Activated CD8-positive, alpha-beta memory T cell treated with anti-CD3 and anti-CD28 coated beads, Interleukin-2, amount 50 U/mL, for 4 hours (primary cell): ENCODE measurements at regions not wholly inside any gene's neighbourhood (a gene's known extent, or its start where the extent isn't known, plus 50 kb on each side); places are given as distances from the start of the nearest gene placed in this dataset.
A peak's percentile ranks its signal among the peaks of the same experiment; 100 is the strongest.
"Not testable (repeated sequence)": the region's sequence is repeated elsewhere in the genome, so short reads cannot be mapped to it uniquely, and the experiment has no call there.

Experiments
- DNase-seq: peaks from one replicate; pipeline ENCODE4 v3.0.0-alpha.2; 2020

DNA sequence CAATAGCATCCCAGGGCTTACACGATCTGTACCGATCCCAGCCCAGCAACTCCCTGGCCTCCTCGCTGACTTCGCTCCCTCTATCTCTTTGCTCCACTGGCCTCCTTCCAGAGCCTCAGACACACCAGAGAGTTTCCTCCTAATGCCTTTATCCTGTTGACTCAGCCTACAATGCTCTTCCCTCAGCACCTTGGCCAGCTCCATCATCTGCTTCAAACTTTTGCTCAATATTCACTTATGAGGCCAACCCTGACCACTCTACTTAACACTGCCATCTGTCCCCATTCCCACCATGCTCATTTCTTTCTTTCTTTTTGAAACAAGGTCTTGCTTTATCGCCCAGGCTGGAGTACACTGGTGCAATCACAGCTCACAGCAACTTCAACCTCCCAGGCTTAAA lies 180.9 kb downstream of the CEP170 start:
- DNase-seq: not testable (repeated sequence)

- DNase-seq: not testable (repeated sequence)
Measured at GRCh38 chr1:243067056-243067455, 188.0 kb downstream of the CEP170 start.

- DNase-seq: not testable (repeated sequence)
Measured at GRCh38 chr1:243061965-243062364, 193.1 kb downstream of the CEP170 start.

DNA sequence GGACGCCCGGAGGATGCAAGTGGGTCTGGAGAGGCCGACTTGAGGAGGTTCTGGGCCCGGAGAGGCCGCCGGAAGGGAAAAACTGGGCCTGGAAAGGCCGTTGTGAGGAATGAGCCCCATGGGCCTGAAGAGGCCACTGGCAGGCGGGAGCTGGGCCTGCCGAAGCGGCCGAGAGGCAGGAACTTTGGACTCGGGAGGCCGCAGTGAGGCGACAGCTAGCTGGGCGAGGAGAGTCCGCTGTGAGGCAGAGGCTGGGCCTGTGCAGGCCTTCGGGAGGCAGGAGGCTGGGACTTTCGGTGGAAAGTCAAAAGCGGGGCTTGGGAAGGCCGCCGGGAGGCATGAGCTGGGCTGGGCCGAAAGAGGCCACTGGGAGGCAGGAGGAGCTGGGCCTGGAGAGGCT lies 199.6 kb downstream of the CEP170 start:
- DNase-seq: not testable (repeated sequence)

GRCh38 chr1:243055091-243055490 lies 200.0 kb downstream of the CEP170 start:
- not testable (repeated sequence) for DNase-seq

DNA sequence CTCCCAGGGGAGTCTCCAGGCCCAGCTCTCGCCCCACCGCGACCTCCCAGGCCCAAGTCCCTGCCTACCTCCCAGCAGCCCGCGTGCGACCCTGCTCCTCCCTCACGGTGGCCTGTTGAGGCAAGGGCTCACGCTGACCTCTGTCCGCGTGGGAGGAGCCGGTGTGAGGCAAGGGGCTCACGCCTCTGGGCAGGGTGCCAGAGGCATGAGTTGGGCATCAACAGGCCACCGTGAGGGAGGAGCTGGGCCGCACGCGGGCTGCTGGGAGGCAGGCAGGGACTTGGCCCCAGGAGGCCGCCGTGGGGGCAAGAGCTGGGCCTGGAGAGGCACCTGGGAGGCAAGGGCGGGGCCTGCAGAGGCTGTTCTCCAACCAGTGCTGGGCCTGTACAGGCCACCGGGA lies 200.4 kb downstream of the CEP170 start:
- DNase-seq: not testable (repeated sequence)

DNA sequence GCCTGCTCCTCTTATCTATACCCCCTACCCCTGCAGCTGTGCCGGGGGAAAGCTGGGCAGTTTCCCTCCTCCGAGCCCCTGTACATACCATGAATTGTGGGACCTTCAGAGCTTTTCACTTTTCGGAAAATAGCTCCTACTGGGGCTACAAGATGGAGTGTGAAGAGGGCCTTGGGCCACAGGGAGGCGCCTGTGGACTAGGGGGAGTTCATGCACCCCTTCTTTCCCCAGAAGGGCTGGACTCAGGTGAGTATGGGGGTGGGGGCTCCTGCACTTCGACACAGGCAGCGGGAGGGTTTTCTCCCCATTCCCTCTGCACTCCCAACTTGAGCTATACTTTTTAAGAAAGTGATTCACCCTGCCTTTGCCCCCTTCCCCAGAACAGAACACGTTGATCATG lies 202.0 kb downstream of the CEP170 start:
- DNase-seq: not testable (repeated sequence)

DNA sequence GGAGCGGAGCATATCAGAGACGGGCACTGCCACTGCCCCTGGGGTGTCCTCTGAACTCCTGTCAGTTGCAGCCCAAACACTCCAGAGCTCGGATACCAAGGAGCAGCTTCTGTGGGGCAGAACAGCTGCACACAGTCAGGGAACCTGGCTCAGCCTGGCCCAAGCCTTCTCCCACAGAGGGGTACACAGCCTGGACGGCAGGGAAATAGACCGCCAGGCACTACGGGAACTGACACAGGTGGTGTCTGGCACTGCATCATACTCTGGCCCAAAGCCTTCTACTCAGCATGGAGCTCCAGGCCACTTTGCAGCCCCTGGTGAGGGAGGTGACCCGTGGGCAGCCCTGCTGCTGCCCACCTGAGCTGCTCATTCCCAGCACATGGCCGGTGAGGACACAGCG lies 204.5 kb downstream of the CEP170 start:
- not testable (repeated sequence) for DNase-seq

GRCh38 chr1:243049716-243050115 lies 205.4 kb downstream of the CEP170 start:
- DNase-seq: not testable (repeated sequence)

DNA sequence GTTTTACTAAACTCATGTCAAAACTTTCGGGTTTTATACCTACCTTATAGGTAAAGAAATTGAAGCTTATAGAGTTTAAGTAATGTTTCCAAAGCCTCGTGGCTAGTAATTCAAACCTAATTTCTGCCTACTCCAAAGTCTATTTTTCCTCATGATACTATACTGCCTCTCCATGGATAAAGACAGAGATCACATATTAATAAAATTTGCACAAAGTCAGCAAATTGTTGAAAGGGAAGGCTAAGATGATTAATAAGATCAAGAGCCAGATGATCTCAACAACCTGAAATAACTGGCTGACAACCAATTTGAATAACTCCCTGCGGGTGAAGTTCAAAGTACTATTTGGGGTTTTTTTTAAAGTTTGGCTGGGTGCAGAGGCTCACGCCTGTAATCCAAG lies 233.7 kb downstream of the CEP170 start:
- DNase-seq: not testable (repeated sequence)

DNA sequence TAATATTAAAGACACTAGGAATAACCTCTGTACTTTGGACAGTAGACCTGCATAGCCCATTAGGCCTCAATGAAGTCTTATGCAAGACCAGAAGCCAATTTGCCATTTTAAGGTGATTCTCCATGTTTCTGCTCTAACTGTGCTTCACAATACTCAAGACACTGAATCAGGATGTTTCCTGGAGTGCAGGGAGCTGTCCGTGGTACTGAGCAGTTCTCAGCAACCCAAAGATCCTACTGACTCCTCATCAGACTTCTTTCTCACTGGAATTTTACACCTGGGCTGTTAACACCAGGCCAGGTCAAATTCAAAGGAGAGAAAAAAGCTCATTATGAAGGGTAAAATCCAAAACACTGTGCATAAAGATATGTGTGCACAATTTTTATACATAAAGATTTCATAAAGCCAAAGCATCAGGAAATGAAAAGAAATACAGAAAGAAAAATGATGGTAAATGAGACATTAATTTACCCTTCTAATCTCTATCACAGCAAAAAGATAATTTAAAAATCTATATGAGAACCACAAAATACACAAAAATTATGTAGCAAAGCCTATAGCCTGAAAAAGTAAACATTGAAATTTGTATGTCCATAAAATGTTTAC lies 235.9 kb downstream of the CEP170 start:
- peak; percentile 25 for DNase-seq

- not testable (repeated sequence) for DNase-seq
Measured at GRCh38 chr1:243010719-243011118, 244.4 kb downstream of the CEP170 start.

GRCh38 chr1:243001003-243001402 lies 254.1 kb downstream of the CEP170 start:
- DNase-seq: not testable (repeated sequence)

GRCh38 chr1:242992776-242993175 lies 262.3 kb downstream of the CEP170 start:
- not testable (repeated sequence) for DNase-seq

GRCh38 chr1:242985096-242985495 lies 270.0 kb downstream of the CEP170 start:
- not testable (repeated sequence) for DNase-seq

DNA sequence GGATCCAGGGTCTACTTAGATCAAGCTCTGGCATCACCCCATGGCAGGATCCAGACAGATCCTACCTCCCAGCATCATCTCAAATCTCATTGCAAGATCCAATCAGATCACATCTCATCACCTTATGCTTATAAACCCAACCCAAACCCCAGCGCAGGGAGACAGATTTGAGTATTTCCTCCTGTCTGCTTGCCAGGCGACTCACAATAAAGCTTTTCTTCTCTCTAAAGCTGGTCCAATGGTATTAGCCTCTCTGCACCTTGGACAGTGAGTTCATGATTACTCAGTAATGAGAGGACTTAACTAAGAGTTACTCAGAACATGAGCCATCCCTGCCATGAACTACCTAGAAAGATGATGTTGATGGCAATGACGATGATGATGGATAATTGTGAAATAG lies 281.7 kb downstream of the CEP170 start:
- not testable (repeated sequence) for DNase-seq

- no peak for DNase-seq
Measured at GRCh38 chr1:242966892-242967291, 288.2 kb downstream of the CEP170 start.

DNA sequence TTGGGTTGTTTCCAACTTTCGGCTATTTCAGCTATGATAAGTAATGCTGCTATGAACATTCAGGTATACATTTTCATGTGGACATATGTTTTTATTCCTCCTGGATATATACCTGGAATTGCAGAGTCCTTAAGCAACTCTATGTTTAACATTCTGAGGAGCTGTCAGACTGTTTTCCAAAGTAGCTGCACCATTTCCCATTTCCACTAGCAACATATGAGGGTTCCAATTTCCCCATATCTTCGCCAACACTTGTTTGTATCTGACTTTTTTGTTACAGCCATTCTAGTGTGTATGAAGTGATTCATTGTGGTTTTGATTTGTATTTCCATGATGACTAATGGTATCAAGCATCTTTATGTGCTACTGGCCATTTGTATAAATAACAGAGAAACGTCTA lies 295.7 kb downstream of the CEP170 start:
- not testable (repeated sequence) for DNase-seq

GRCh38 chr1:242954945-242955344 lies 300.1 kb downstream of the CEP170 start:
- not testable (repeated sequence) for DNase-seq

DNA sequence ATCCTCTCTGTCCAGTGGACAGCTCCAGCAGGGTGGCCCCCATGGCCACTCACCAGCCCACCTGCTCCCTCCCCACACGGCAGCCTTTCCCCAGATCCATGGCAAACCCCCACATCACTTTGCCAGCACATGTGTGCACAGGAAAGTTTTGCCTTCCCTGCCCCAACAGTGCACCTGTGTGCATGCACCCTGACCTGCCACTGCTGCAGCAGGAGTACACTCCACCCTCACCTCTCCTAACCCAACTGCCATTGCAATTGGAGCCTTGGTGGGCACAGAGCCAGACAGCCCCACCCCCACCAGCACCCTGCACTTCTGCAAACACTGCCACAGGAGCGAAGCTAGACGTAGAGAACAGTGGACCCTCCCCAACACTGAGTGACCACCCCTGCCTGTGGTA lies 308.9 kb downstream of the CEP170 start:
- DNase-seq: no peak

GRCh38 chr1:242936725-242937124 lies 318.4 kb downstream of the CEP170 start:
- not testable (repeated sequence) for DNase-seq

- DNase-seq: not testable (repeated sequence)
Measured at GRCh38 chr1:242924717-242925116, 330.4 kb downstream of the CEP170 start.

DNA sequence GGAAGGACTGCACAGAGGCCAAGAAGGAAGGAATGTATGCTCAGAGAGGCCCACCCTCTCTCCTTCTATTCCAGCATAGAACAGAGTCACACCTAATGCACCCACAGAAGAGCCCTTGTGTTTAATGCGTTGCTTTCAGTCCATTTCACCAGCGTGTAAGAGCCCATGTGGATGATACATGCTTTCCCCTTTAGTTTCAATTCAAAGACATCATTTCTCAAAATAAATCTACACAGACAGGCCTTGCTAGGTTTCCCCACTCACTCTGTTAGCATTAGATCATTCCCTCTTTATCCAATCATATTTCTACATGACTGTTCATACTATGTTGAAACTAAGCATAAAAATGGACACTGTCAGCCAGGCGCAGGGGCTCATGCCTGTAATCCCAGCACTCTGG lies 331.5 kb downstream of the CEP170 start:
- DNase-seq: not testable (repeated sequence)

GRCh38 chr1:242914729-242915128 lies 340.4 kb downstream of the CEP170 start:
- DNase-seq: not testable (repeated sequence)

DNA sequence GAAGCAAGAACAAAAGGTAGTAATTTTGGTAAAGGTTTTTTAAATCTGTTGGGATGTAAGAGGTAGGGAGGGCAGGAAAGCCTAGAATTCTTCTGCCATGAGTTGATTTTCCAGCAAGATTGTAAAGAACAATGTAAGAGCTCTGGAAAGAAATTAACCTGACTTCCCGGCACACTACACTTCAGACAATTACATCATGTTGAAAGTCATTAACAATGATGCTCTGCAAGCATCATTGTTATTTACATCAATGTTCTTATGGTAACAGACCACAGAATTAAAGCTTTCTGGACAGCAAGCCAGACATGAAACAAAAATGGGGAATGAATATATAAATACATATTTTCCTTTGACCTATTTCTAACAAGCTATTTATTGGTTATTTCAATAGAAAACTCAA lies 342.2 kb downstream of the CEP170 start:
- DNase-seq: not testable (repeated sequence)
